Occipital lobe (tissue), 1 donor: ENCODE measurements at regions not wholly inside any gene's neighbourhood (a gene's known extent, or its start where the extent isn't known, plus 50 kb on each side); places are given as distances from the start of the nearest gene placed in this dataset.

ENCODE experiments used
- DNase-seq: peaks from one replicate; lab custom pipeline; 2025; lab: John Stamatoyannopoulos, UW

DNA sequence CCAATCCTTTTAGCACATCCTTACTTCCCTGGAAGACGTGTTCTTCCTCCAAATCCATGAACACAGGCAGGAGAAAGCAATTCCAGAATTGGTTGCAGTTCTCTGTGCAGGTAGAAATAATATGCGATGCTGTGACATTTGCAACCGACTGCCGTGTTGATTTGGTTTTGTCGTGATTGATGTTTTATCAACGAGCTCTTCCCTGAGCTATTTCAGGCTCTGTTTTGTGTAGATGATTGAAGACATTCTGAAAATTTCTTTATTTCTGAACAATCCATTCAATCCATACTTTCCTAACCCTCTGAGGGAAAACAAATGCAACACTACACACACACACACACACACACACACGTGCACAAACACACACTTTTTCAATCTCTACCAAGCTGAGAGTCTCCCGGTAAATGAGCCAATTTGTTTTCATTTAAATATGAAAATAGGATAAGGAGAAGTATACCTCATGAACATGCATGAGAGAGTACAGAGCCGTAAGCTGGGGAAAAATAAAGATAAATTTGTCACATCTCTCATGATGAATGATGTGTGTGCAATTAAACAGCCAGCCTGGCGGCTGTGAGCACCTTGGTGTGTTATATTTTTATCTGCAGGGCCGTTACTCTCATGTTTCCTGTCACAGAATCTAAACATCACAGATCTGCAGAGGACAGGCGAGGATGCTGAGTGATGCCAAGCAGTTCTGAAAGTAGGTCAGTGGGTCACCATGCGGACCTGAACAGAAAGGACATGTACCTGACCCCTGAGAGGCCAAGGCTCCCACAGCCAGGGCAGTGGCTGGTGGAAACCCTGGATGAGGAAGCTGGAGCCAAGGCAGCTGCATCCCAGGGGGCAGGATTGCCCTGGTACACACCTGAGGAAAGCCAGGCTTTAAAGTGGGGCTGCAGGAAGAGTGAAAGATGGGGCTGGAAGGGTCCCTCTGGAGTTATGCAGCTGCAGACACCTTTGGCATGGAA, 64.8 kb downstream of the PDCL3 start:
- no peak for DNase-seq

DNA sequence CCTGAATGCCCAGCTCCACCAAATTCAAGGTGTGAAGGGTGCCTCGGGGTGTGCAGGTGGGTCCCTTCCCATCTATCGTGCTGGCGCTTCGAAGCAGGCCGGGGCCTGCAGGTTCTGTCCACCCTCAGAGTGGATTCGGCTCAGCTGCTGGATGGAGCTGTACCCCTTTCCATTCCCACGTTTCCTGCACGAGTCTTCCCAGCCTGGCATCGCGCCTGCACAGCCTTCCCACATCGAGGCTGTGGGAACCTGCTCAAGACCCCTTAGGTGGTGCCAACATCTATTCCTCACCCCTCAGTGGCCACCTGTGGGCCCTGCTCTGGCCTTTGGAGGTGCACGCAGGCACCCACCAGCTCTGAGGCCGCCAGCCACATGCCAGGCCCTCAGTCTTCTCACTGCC, 65.7 kb downstream of the PDCL3 start:
- DNase-seq, result no peak

DNA sequence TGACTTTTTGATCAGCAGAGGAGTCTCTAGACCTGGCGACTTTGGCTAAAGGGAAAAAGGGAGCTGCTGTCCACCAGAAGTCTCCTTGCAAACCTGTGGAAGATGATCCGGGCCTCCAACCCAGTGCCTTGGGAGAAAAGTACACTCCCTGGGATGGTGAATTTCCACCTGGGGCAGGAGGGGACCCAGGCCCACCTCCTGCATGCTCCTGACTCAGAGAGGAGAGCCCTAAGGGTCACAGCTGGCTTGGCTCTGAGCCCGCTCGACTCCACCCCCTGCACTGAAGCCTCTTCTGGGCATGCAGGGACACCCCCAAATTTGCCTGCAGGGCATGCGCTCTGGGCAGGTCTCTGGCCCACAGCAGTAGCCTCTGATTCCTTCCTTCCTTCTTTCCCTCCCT, 66.5 kb downstream of the PDCL3 start:
- no peak for DNase-seq

DNA sequence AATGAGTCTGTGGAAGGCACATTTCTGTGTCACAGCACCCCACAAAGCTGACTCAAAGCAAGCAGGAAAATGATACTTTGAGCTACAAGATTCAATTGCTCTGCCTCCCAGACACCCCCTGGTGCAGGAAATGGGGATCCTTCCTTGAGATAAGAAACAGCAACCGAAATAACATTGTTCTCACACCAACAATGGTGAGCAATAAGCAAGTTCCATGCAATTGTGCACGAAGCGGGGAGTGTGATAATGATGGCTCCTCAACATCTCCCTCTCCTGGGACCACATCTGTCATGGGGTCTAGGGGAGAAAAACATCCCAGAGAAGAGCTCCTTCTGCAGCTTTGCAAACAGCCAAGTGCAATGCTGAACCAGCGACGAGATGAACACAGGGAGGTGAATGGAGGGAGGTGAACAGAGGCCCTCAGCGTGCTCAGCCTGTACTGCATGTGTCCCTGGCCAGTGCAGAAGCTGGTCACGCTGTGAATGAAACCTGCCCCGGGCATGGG, 67.7 kb downstream of the PDCL3 start:
- DNase-seq, result no peak

DNA sequence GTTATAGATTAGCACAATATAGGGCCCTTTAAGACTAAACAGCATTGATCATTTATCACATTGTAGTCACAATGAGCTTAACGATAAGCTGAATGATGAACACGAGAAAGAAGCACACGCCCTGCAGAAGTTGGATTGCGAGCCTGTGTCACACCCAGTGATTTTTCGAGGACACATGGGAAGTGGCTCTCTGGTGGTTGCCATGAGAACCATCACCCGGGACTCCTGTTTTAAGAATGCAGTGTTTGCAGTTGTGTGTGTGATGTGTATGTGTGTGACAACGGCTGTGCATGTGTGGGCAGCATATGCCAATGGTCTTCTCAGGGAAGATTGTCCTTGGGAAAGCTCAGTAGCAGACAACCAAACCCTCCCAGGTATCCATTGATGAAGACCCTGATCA, 69.2 kb downstream of the PDCL3 start:
- DNase-seq, result no peak

DNA sequence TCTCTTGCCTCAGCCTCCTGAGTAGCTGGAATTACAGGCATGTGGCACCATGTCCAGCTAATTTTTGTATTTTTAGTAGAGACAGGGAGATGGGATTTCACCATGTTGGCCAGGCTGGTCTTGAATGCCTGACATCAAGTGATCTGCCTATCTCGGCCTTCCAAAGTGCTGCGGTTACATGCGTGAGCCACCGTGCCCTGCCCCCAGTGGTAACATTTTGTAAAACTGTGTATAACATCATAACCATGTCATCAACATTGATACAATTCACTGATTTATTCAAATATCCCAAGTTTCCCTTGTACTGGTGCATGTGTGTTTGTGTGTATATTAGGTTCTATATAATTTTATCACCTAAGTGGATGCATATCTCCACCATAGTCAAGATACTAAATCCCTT, 70.0 kb downstream of the PDCL3 start:
- DNase-seq, result no peak

DNA sequence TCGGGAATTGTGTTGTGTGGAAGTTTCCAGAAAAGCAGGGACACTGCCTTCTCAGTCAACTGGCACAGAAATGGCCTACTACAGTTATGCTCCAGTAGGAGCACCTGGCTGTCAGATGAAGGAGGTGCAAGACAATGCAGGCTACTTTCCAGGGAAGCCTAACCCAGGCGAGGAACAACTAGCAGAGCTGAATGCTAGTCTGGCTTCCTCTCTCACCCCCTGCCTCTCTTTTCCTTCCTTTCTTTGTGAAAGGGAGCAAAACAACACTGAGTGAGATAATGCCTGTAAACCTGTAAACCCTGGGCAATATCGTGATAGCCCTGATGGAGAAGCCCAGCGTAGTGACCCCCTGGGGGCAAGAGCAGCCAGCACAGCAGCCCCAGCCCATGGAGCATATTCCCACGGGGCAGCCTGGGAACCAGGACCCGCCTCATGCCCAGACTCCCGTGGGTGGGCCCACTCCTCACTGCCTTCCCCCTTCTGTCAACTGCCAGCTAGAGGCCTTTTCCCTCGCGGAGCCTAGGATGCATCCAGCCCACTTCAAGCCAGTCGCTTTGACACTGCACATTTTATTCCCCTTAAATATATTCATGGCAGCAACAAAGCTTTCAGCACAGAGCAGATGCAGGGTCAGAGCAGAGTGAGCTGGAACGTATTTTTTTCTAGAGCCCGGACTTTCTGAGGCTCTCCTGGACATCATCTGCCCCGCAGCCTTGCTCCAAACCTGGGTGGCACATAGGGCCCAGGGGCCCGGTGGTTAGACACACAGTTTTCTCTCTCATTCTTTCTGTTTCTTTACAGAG, 77.0 kb downstream of the PDCL3 start:
- DNase-seq, result no peak

DNA sequence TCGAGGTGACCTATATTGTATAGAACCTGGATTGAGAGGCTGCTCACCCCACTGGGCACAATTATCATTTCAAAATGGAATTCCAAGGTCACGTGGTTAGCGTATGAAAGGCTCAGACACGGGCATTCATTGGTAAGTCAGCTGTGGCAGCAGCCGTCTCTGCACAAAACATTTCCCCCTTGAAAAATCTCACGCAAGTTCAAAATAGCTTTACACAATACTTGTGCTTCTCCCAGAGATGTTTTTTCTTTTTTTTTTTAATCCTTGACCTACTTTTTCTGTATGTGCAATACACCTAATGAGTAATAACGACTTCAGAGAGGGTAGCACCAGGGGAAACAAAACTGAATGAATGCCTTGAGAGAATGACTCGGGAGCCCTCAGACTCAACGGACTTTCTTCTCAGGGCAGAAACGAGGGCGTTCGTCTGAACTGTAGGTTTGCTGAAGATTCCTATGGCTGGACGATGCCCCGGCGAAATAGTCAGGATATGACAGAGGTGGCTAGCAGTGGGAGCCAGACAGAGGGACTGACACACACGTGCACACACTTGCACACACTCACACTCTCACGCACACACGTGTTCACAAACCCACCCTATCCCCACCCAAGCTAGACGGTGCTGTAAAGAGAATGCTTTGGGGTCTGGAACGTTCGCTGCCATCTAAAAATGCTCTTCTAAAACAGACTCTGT, 77.8 kb downstream of the PDCL3 start:
- DNase-seq, result no peak

DNA sequence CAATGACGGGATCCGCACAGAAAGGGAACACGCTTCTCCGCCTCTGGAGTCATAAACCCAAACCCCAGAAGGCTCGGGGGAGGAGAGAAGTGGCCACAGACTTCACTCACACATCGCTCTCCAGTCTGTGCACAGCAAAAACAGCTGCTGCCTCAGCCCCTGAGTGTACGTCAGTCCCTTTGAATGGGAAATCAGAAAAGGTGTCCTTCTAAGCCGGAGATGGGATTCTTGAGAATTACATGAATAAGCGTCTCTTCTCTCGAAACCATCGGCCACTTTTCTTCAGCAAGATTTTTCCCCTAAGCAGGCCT, 78.3 kb downstream of the PDCL3 start:
- no peak for DNase-seq

DNA sequence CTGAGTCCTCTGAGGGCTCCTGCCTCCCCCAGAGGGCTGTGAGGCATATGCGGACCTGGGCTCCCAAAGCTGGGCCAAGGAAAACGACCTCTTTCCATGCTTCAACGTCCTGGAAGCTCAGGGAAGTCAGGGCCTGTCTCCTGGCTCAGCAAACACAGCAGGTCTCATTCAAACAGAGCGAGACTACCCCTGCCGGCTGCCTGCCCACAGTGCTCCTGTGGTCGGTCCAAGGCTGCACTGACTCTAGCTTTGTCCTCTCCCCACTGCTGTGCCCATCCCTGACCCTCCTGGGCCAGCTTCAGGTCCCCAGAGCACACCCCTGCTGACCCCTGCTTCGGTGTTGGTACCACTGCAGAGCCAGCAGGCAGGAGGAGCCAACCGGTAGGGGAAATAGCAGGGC, 79.6 kb downstream of the PDCL3 start:
- DNase-seq, result no peak

DNA sequence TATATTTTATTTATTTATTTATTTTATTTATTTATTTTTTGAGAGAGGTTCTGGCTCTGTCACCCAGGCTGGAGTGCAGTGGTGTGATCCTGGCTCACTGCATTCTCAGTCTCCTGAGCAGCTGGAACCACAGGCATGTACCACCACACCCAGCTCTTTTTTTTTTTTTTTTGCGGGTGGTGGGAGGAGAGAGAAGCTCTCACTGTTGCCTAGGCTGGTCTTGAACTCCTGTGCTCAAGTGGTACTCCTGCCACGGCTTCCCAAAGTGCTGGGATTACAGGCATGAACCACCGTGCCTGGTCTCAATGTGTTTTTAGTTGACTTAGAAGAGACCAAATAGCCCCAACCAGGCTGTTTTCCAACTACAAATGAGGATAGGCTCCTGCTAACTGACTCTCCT, 80.7 kb downstream of the PDCL3 start:
- DNase-seq, result no peak

DNA sequence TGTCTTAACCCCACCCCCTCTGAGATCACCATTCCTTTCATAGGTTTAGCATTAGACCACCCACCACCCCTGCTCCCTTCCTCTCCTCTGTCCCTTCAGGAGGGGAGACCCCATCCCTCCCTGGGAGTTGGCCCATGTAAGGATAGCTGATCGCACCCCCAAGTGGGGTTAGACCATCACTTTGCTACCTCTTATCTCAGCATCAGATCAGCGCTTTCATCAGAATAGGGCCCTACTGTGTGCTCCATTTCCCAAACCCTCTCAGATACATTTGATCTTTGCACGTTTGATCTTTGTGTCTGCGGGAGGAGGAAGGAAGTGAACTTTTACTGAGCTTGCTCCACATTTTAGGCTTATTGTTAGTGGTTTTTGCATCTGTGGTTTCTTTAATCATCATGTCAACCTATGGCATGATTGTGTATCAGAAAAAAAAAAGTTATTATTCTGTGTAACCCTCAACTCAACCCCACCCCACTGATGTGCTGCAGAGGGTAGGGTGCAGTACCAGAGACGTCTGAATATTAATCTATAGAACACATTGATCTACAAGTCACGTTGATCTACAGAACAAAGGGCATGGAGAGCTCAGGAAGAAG, 81.2 kb downstream of the PDCL3 start:
- DNase-seq, result no peak

DNA sequence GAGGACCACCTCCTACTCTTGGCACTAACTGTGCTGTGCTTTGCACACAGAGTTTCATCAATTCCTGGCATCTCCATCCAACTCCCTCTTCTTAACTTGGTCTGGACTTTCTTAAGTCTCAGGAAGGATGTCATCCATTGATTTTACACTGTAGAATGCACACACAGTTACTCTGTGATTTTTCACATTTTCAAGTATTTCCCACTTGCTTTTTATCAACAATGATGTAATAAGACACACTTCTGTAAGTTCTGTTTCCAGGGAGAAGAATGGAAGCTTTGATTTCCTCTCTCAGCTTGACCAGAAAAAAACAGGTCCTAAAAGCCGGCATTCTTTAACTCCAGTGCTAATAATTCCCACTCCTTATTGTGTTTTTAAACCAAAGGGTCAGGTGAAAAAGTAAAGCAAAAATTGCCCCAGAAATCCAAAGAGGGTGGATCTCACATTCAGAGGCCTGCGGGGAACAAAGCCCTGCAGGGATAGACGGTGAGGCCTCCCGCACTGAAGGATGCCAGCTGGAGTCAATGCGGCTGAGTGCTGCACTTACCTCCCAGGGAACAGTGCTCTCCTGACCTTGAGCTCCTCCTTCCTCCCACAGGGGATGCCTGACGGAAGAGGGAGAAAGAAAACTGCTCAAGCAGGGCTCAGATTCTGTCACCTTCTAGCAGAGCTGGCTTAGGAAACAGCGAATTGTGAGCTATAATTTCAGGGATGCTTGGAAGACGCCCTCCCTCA, 83.1 kb downstream of the PDCL3 start:
- no peak for DNase-seq

DNA sequence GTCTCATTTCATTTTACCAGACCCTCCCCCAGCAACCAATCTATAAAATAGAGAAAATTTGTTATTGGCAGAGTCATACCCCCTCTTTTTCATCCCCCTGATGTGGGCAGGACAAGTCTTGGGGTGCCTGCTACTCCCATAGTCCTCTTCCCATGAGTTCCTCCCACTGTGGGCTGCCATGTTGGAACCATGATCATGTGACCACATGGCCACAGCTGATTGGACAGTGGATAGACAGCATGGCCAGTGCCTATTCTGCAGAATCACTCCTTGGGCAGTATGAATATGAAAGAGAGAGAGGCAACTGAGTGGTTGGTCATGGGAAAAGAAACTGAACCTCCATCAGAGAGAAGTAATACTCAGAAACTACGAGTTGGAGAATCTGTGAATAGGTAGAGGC, 84.9 kb downstream of the PDCL3 start:
- DNase-seq, result no peak

DNA sequence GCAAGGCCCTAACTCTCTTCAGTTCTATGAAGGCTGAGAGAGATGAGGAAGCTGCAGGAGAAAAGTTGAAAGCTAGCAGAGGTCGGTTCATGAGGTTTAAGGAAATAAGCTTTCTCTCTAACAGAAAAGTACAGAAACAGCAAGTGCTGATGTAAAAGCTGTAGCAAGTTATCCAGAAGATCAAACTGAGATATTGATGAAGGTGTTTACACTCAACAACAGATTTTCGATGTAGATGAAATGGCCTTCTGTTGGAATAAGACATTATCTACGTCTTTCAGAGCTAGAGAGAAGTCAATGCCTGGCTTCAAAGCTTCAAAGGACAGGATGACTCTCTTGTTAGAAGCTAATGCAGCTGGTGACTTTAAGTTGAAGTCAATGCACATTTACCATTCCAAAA, 87.4 kb downstream of the PDCL3 start:
- no peak for DNase-seq

DNA sequence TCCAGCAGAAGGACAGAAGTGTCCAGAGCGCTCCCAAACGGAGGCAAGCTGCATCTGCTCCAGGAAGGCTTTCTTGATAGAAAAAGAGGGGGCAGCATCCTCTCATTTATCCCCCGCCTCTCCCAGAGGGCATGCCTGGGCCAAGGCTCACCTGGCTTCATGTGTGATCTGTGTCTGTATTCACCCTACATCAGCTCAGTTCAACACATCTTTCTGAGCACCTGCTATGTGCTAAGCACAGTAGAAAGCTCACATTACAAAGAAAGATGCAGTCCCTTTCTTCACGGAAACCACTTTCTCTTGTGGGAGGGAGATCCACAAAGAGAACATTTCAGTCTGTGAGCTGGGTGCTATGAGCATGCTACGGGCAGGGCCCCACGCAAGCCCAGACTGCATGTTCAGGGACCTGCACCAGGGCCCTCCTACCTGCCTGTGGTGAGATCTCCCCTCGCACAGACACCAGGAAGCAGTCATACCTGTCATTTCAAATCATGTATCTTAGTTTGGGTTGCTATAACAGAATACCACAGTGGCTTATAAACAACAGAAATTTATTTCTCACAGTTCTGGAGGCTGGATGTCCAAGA, 90.7 kb downstream of the PDCL3 start:
- no peak for DNase-seq

DNA sequence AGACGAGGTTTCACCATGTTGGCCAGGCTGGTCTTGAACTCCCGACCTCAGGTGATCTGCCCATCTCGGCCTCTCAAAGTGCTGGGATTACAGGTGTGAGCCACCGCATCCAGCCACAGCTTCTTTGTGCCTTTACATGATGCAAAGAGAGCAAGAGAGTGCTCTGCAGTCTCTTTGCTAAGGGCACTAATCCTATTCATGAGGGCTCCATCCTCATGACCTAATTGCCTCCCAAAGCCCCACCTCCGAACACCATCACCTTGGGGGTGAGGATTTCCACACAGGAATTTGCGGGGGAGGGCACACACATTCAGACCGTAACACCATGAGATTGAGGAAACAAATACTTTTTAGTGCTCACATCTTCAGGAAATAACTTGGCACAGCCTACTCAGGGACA, 91.8 kb downstream of the PDCL3 start:
- DNase-seq, result no peak

DNA sequence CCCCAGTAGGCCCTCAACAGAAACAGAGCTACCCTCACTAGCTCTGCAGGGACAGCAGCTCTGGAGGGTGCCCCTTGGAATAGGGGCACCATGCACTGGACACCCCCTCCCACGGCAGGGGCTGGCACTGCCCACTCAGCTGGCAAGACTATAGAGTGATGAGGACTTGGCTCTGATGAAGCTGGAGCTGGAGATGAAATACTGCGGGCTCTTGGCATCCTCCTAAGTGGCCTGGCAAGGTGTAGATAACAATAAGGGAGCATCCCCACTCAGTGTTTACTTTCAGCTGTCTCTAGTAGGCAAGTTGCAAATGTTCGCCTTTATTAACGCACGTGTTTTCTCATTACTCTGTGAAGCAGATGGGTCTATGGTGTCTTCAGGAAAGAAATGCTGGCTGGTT, 92.7 kb downstream of the PDCL3 start:
- no peak for DNase-seq

DNA sequence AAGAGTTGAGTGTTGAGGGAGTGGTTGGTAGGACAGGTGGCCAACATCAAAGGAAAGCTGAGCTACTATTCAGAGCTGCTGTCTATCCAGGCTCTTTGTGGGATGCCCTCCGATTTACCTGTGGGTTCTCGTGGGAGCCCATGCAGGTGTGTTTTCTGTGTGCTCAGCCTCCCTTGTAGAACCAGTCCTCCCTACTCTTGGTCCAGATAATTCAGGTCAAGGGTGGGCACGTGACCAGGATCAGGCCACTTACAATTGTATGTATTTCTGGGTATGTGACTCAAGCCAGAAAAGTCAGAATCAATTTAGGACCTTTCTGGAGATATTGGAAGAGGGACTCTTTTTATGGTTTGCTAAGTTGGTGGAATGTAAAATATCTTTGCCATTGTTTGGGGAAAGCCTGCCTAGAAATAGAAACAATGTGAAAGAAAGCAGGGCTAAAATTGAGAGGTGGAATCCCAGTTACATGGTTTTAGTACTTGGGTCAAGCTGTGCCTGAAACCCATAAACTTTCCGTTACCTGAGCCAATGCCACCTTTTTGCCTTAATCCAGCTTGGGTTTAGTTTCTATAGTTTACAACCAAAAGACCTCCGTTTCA, 93.2 kb downstream of the PDCL3 start:
- no peak for DNase-seq

DNA sequence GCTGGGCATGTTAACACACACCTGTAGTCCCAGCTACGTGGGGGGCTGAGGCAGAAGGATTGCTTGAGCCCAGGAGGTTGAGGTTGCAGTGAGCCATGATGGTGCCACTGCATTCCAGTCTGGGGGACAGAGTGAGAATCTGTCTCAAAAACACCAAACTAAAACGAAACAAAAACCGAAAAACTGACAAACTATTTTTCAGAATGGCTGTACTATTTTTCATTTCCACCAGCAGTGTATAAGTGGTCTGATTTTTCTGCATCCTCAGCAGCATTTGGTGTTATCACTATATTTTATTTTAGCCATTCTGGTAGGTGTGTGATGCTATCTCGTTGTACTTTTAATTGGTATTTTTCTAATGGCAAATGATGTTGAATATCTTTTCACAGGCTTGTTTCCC, 95.2 kb downstream of the PDCL3 start:
- no peak for DNase-seq
